ENCODE measurements at regions not wholly inside any gene's neighbourhood (a gene's known extent, or its start where the extent isn't known, plus 50 kb on each side); places are given as distances from the start of the nearest gene placed in this dataset.

DNA sequence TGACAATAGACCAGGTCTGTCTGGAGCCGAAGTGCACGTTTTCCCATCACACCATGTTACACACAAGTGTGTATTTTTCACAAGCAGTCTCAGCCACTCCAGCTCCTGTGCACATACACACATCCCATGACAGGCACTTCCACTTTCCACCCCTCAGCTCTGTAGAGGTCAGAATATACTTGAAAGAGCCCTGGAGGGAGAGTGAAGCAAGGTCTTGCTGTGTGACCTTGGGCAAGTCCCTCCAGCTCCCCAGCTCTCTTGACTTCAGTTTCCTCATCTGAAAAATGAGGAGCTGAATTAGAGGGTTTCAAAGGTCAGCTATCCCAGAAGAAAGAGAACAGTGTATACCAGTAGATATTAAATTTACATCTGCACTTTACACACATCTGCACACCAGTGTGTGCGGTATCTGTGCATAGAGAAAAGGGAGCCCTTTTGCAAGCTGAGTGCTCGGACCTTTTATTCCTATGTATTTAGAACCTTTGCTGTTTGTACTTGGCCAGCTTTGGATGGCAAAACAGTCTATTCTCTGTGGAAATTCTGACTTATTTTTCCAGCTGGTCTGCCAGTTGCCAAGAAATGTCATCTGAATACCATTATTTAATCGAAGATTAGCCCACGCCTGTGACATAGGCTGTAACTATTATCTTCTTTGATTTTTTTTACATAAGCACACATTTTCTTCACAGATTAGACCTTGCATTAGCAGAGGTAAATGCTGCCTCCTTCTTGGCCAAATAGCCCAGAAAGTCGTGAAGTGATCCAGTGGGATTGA is 528.0 kb downstream of the BNC2 start:
- ChIA-PET POLR2A (interaction anchor here (1.2 kb wide), 1 partner anchor 22 kb away, joined by 3 read pairs; no protein-coding TSS in a partner anchor), CTCF (interaction anchor here (0.6 to 0.9 kb wide), 2 partner anchors 152 to 1146 kb away, joined by 3 to 6 read pairs; no protein-coding TSS in a partner anchor)
- no peak for DNase-seq (ENCODE audit: extremely low spot score)
- TF ChIP-seq, protein P1, sequence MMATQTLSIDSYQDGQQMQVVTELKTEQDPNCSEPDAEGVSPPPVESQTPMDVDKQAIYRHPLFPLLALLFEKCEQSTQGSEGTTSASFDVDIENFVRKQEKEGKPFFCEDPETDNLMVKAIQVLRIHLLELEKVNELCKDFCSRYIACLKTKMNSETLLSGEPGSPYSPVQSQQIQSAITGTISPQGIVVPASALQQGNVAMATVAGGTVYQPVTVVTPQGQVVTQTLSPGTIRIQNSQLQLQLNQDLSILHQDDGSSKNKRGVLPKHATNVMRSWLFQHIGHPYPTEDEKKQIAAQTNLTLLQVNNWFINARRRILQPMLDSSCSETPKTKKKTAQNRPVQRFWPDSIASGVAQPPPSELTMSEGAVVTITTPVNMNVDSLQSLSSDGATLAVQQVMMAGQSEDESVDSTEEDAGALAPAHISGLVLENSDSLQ (IDR thresholded peaks at IDR 0.05): no peak
- TF ChIP-seq HDGF (IDR thresholded peaks at IDR 0.05; ENCODE audit: borderline replicate concordance) (no peak), NFRKB (IDR thresholded peaks at IDR 0.05) (no peak), FOXA1 (IDR thresholded peaks at IDR 0.05) (no peak), ZNF384 (IDR thresholded peaks at IDR 0.05) (no peak), FOXK2 (IDR thresholded peaks at IDR 0.05) (no peak), ELF4 (IDR thresholded peaks at IDR 0.05) (no peak), L3MBTL2 (conservative IDR thresholded peaks at IDR 0.05) (no peak), LEF1 (IDR thresholded peaks at IDR 0.05; ENCODE audit: borderline replicate concordance) (no peak), CTBP1 (IDR thresholded peaks at IDR 0.05; ENCODE audit: borderline replicate concordance) (no peak), FOXM1 (IDR thresholded peaks at IDR 0.05; ENCODE audit: borderline replicate concordance) (no peak), ARNT (IDR thresholded peaks at IDR 0.05) (no peak), BHLHE40 (IDR thresholded peaks at IDR 0.05; ENCODE audit: borderline replicate concordance) (no peak), SP1 (IDR thresholded peaks at IDR 0.05) (no peak), TARDBP (IDR thresholded peaks at IDR 0.05) (no peak), SUZ12 (IDR thresholded peaks at IDR 0.05) (no peak)

DNA sequence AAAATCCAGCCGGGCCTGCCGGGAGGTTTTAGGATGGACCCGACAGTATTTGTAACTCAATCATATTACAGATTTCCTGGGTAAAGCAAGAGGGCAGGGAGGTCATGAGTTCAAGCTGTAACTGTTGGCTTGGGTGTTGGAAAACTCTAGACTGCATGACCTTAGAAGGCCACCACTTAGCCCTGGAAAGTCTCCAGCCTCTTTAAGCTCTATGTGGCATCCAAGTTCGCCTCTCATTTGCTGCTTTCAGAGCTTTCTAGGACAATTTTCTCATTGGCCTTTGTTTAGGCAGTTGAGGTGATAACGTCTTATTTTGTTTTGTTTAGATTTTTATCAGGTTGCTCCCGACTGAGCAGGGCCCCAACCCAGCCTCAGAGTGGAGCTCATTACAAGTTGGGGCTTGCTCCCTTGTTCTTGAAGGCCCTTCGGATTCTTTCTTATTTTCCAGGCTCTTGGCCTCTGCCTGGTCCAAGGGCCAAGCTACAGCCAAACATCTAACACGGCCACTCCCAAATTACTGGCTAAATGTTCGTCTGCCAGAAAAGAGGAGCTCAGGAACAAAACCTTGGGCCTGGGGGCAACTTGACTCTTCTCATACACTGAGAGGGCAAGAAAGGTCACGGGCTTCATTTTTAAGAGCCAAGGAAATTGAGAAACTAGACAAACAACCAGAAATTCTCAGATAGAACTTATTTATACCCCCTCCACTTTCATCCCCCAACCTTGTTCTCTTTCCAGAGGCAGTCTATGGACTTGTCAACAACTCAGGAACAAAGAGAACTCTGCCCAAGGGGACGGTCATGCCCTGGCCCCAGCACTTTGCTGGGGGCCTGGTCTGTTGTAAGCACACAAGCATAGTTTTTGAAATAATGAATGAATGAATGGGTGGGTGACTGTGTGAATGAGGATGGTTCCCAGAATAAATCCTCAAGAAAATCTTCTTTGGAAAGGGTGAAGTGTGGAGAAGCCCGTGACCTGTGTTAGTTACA is 526.9 kb downstream of the BNC2 start:
- TF ChIP-seq ZNF384 (IDR thresholded peaks at IDR 0.05) (no peak), NFRKB (IDR thresholded peaks at IDR 0.05) (no peak), FOXK2 (IDR thresholded peaks at IDR 0.05) (no peak), ARNT (IDR thresholded peaks at IDR 0.05) (no peak), ELF4 (IDR thresholded peaks at IDR 0.05) (no peak)
- ChIA-PET CTCF (interaction anchor here (0.6 kb wide), 1 partner anchor 12 kb away, joined by 3 read pairs; no protein-coding TSS in a partner anchor), POLR2A (interaction anchor here (1.1 kb wide), 1 partner anchor 385 kb away, joined by 3 read pairs; no protein-coding TSS in a partner anchor)
- no peak for DNase-seq (ENCODE audit: extremely low spot score)

DNA sequence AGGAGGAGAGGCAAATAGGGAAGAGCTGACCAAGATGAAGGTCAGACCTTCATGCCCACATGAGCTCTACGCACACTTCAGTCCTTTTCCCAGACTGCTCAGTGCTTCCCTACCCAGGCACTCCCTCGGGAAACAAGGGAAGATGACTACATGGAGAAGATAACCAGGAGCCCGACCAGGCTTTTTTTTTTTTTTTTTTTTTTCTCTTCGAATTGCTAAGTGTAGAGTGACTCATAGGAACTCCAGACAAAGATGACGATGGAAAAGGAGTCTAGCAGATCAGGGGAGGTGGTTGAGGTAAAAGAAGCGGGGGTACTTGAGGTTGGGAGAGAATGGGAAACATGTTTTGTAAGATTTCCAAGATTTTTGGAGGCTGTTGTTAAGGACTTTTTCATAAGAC is 526.1 kb downstream of the BNC2 start:
- CTCF ChIA-PET: interaction anchor here (0.6 kb wide), 1 partner anchor 13 kb away, joined by 3 read pairs; no protein-coding TSS in a partner anchor

DNA sequence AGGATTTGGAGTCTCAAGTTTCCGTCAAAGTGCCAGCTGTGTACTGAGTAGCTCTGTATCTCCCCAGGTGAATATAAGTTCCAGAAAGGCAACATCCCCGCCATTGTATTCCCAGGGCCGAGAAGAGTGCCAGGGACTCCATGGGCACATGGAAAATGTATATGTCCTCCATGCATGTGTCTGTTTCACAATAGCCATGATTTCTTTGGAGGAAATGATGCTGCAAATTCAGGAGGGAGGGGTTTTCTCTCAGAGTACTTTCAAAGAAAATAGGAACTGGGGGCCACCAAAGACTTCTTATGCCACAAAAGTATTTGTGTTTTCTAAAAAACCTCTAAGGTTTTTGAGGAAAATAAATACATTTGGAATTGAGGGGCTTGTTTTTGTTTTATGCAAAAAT is 524.6 kb downstream of the BNC2 start:
- DNase-seq (ENCODE audit: extremely low spot score): no peak
- ChIA-PET CTCF (no interaction called here), POLR2A (no interaction called here)
- no peak for TF ChIP-seq ZNF384 (IDR thresholded peaks at IDR 0.05)
- TF ChIP-seq LEF1 (IDR thresholded peaks at IDR 0.05; ENCODE audit: borderline replicate concordance): no peak
- TF ChIP-seq ELF4 (IDR thresholded peaks at IDR 0.05): no peak
- no peak for TF ChIP-seq CTBP1 (IDR thresholded peaks at IDR 0.05; ENCODE audit: borderline replicate concordance)
- no peak for TF ChIP-seq SP1 (IDR thresholded peaks at IDR 0.05)
- no peak for TF ChIP-seq BHLHE40 (IDR thresholded peaks at IDR 0.05; ENCODE audit: borderline replicate concordance)
- TF ChIP-seq ARNT (IDR thresholded peaks at IDR 0.05): no peak
- TF ChIP-seq, protein P1 (IDR thresholded peaks at IDR 0.05): no peak
- no peak for TF ChIP-seq FOXK2 (IDR thresholded peaks at IDR 0.05)
- TF ChIP-seq NFRKB (IDR thresholded peaks at IDR 0.05): no peak
- no peak for TF ChIP-seq SUZ12 (IDR thresholded peaks at IDR 0.05)
- no peak for TF ChIP-seq FOXM1 (IDR thresholded peaks at IDR 0.05; ENCODE audit: borderline replicate concordance)
- no peak for TF ChIP-seq TARDBP (IDR thresholded peaks at IDR 0.05)
- no peak for TF ChIP-seq HDGF (IDR thresholded peaks at IDR 0.05; ENCODE audit: borderline replicate concordance)
- TF ChIP-seq L3MBTL2 (conservative IDR thresholded peaks at IDR 0.05): no peak
- no peak for TF ChIP-seq FOXA1 (IDR thresholded peaks at IDR 0.05)

More for the DNA sequence above, 526.1 kb downstream of the BNC2 start:
- no peak for DNase-seq (ENCODE audit: extremely low spot score)
- TF ChIP-seq ZNF384 (IDR thresholded peaks at IDR 0.05): peak; percentile 33; the same call in 1 of the 2 replicates
- TF ChIP-seq TARDBP (IDR thresholded peaks at IDR 0.05): no peak
- POLR2A ChIA-PET: no interaction called here

DNA sequence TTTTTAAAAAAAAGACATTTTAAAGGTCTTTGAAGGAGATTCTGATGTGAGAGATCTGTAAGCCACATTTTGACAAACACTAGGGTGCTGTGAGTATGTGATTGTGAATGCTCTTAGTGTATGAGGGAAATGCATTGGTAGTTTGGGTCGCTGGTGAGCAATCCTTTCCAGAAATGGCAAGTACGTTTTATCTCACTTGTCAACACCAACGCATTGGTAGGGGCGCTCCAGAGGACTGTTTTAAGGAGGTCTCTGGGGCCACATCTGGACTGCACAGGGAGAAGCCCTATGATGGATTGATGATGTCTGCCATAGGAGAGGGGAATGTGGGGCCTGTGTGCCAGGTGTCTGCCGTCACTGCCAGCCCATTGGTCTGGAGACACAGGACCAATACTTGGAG is 522.6 kb downstream of the BNC2 start:
- TF ChIP-seq SUZ12 (IDR thresholded peaks at IDR 0.05): no peak
- no peak for TF ChIP-seq FOXK2 (IDR thresholded peaks at IDR 0.05)
- TF ChIP-seq LEF1 (IDR thresholded peaks at IDR 0.05; ENCODE audit: borderline replicate concordance): no peak
- no peak for TF ChIP-seq L3MBTL2 (conservative IDR thresholded peaks at IDR 0.05)
- TF ChIP-seq ZNF384 (IDR thresholded peaks at IDR 0.05): no peak
- no peak for TF ChIP-seq SP1 (IDR thresholded peaks at IDR 0.05)
- no peak for TF ChIP-seq HDGF (IDR thresholded peaks at IDR 0.05; ENCODE audit: borderline replicate concordance)
- no peak for TF ChIP-seq FOXM1 (IDR thresholded peaks at IDR 0.05; ENCODE audit: borderline replicate concordance)
- TF ChIP-seq, protein P1 (IDR thresholded peaks at IDR 0.05): no peak
- no peak for TF ChIP-seq NFRKB (IDR thresholded peaks at IDR 0.05)
- TF ChIP-seq BHLHE40 (IDR thresholded peaks at IDR 0.05; ENCODE audit: borderline replicate concordance): no peak
- no peak for TF ChIP-seq ARNT (IDR thresholded peaks at IDR 0.05)
- no peak for TF ChIP-seq CTBP1 (IDR thresholded peaks at IDR 0.05; ENCODE audit: borderline replicate concordance)
- TF ChIP-seq FOXA1 (IDR thresholded peaks at IDR 0.05): no peak
- no peak for TF ChIP-seq ELF4 (IDR thresholded peaks at IDR 0.05)
- TF ChIP-seq TARDBP (IDR thresholded peaks at IDR 0.05): no peak
- no peak for DNase-seq (ENCODE audit: extremely low spot score)
- CTCF ChIA-PET: no interaction called here
- POLR2A ChIA-PET: no interaction called here
